ENCODE measurements at regions not wholly inside any gene's neighbourhood (a gene's known extent, or its start where the extent isn't known, plus 50 kb on each side); places are given as distances from the start of the nearest gene placed in this dataset.

- peaks cover 41 to 88% (median 81%) of the 10 kb centered on the region in 7 donors for H3K4me1 Mint-ChIP-seq
- H3K4me3 Mint-ChIP-seq: peak overlapping the region in 9 of 10 donors; percentile 21 to 82 (median 72)
- H3K36me3 Mint-ChIP-seq: peaks cover 0 to 21% (median 0%) of the 10 kb centered on the region in 5 donors
- no peaks in the 10 kb centered on the region for H3K36me3 ChIP-seq (ENCODE audit: control insufficient read depth in 2 of 3, insufficient read depth in 3 of 3, low read length in 3 of 3)
- H3K9me3 ChIP-seq (ENCODE audit: control insufficient read depth in 2 of 3, low read length in 3 of 3): no peaks in the 10 kb centered on the region
- H3K27me3 Mint-ChIP-seq: peaks cover 0 to 28% (median 0%) of the 10 kb centered on the region in 5 donors
- peaks cover 33 to 78% of the 10 kb centered on the region in 2 donors for H3K4me1 ChIP-seq (ENCODE audit: control insufficient read depth in 2 of 2, insufficient read depth in 2 of 2, low read length in 2 of 2)
- H3K27ac ChIP-seq (ENCODE audit: low read depth, low read length): peak overlapping the region; percentile 27
- POLR2A ChIA-PET: interaction anchor here (0.6 to 1.9 kb wide), 5 partner anchors 9 to 121 kb away, joined by 3 to 6 read pairs (median 4); partner anchors contain the start of gene TNRC6C
- H3K27me3 ChIP-seq (ENCODE audit: control insufficient read depth in 2 of 2, insufficient read depth in 2 of 2, low read length in 2 of 2): no peaks in the 10 kb centered on the region
- intact Hi-C loops (cut with micrococcal nuclease): loop anchor here in 1 of 2 donors (1.0 kb wide), 2 partner anchors 9 to 15 kb away; no protein-coding TSS in a partner anchor
- DNase-seq (no peak), ATAC-seq (no peak)
- CTCF ChIA-PET: interaction anchor here (1.2 kb wide), 1 partner anchor 10 kb away, joined by 4 read pairs; no protein-coding TSS in a partner anchor
- H3K27ac Mint-ChIP-seq: peak overlapping the region in 8 of 9 donors; percentile 64 to 95 (median 86)
- peaks cover 0 to 14% (median 0%) of the 10 kb centered on the region in 11 donors for H3K9me3 Mint-ChIP-seq
- no peak overlapping the region for H3K4me3 ChIP-seq (ENCODE audit: low read length)
These were observed 85.6 kb upstream of the TNRC6C start for GRCh38 chr17:77872714-77873499.

DNA sequence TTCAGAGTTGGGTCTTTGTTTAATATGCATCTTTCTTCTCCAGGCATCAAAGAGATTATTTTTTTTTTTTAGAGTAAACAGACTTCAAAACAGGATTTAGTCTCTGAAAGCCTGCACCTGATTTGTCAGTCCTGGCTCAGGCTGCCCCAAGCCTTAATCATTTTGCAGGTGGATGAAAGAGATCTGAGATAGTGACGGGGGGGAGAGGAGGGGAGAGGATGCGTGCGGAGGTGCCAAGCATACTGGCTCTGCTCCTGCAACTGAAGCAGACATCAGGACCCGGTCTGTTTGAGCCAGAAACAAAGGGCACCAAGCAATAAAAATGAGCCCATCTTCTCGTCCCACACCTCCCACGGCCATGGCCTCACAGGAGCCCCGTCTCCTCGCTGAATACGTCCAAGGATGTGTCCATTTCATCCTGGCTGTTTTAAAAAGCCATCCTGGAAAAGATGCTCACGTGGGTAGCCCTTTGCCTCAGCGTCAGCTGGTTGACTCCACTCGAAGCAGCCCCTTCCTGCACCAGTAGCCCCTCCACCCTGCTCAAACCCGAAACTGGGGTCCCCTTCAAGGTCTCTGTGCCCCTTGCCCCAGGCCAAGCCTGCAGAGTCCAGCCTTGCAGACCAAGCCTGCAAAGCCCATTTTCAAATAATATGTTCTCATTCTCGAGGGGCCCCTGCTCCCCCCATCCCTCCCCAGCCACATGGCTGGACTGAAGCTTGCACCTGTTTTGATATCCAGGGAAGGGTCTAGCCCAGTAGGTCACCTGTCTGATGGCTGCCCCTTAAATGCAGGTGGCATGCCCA, 84.8 kb upstream of the TNRC6C start:
- Histone ChIP-seq H3K9me3 (ENCODE audit: control insufficient read depth in 2 of 3, low read length in 3 of 3) (no peaks in the 10 kb centered on the region), H3K27ac (ENCODE audit: low read depth, low read length) (no peak overlapping the region), H3K4me3 (ENCODE audit: low read length) (no peak overlapping the region), H3K36me3 (ENCODE audit: control insufficient read depth in 2 of 3, insufficient read depth in 3 of 3, low read length in 3 of 3) (no peaks in the 10 kb centered on the region), H3K4me1 (ENCODE audit: control insufficient read depth in 2 of 2, insufficient read depth in 2 of 2, low read length in 2 of 2) (peaks cover 33 to 86% of the 10 kb centered on the region in 2 donors), H3K27me3 (ENCODE audit: control insufficient read depth in 2 of 2, insufficient read depth in 2 of 2, low read length in 2 of 2) (no peaks in the 10 kb centered on the region)
- H3K4me3 Mint-ChIP-seq: peak overlapping the region in 9 of 10 donors; percentile 21 to 82 (median 72)
- DNase-seq (peak in 5 of 9 donors; percentile 28 to 50 (median 36)), ATAC-seq (no peak)
- H3K27ac Mint-ChIP-seq: peak overlapping the region in 8 of 9 donors; percentile 36 to 95 (median 74)
- CTCF ChIA-PET: interaction anchor here (1.2 kb wide), 1 partner anchor 9 kb away, joined by 4 read pairs; no protein-coding TSS in a partner anchor
- intact Hi-C loops (cut with micrococcal nuclease): no loop called here
- H3K36me3 Mint-ChIP-seq: peaks cover 0 to 23% (median 0%) of the 10 kb centered on the region in 5 donors
- H3K4me1 Mint-ChIP-seq: peaks cover 44 to 92% (median 82%) of the 10 kb centered on the region in 7 donors
- peaks cover 0 to 14% (median 0%) of the 10 kb centered on the region in 11 donors for H3K9me3 Mint-ChIP-seq
- POLR2A ChIA-PET: interaction anchor here (1.9 kb wide), 1 partner anchor 11 kb away, joined by 5 read pairs; no protein-coding TSS in a partner anchor
- peaks cover 0 to 28% (median 0%) of the 10 kb centered on the region in 5 donors for H3K27me3 Mint-ChIP-seq

DNA sequence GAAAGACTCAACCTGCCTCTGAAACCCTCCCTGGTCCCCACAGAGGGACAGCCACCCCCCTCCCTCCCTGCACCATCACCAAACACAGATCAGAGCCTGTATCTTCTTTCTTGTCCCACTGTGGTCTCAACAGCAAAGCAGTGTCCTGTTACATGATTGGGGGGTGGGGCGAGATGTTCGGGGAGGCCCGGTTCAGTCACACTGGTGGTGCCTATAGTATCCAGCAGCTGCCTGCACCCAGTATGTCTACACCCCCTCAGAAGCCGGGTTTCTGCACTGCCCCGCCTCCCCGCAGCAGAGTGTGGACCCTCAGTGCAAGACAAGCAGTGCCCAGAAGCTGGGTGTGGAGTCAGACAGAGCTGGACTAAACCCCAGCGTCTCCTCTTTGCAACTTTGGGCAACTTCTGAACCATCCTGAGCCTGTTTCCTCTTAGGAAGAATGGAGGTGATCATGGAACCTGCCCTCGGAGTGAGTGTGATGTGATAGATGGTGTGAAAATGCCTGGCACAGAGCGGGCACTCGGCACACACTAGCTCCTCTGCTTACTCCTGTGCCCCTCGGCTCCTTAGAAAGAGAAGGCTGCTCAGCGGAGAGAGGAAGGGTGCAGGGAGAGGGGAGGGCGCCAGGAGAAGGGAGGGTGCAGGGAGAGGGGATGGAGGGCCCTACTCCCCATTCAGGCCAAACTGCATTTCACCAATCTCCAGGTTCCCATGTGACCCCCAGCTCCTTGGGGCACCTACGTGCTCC, 84.0 kb upstream of the TNRC6C start:
- Histone ChIP-seq H3K9me3 (ENCODE audit: control insufficient read depth in 2 of 3, low read length in 3 of 3) (no peaks in the 10 kb centered on the region), H3K36me3 (ENCODE audit: control insufficient read depth in 2 of 3, insufficient read depth in 3 of 3, low read length in 3 of 3) (no peaks in the 10 kb centered on the region), H3K4me3 (ENCODE audit: low read length) (no peak overlapping the region), H3K4me1 (ENCODE audit: control insufficient read depth in 2 of 2, insufficient read depth in 2 of 2, low read length in 2 of 2) (peaks cover 32 to 85% of the 10 kb centered on the region in 2 donors), H3K27ac (ENCODE audit: low read depth, low read length) (no peak overlapping the region), H3K27me3 (ENCODE audit: control insufficient read depth in 2 of 2, insufficient read depth in 2 of 2, low read length in 2 of 2) (no peaks in the 10 kb centered on the region)
- no peak for ATAC-seq
- Mint-ChIP-seq H3K27me3 (peaks cover 0 to 23% (median 0%) of the 10 kb centered on the region in 5 donors), H3K27ac (peak overlapping the region in 5 of 9 donors; percentile 32 to 87 (median 46)), H3K36me3 (peaks cover 0 to 23% (median 0%) of the 10 kb centered on the region in 5 donors), H3K4me1 (peaks cover 38 to 92% (median 81%) of the 10 kb centered on the region in 7 donors), H3K9me3 (peaks cover 0 to 14% (median 0%) of the 10 kb centered on the region in 11 donors), H3K4me3 (peak overlapping the region in 6 of 10 donors; percentile 5 to 82 (median 73))
- CTCF ChIA-PET: interaction anchor here (0.6 to 1.2 kb wide), 2 partner anchors 30 to 156 kb away, joined by 3 to 7 read pairs; no protein-coding TSS in a partner anchor
- DNase-seq: no peak
- intact Hi-C loops (cut with micrococcal nuclease): no loop called here
- POLR2A ChIA-PET: interaction anchor here (1.0 to 1.6 kb wide), 6 partner anchors 9 to 84 kb away, joined by 3 to 6 read pairs (median 4); partner anchors contain the start of gene TNRC6C

DNA sequence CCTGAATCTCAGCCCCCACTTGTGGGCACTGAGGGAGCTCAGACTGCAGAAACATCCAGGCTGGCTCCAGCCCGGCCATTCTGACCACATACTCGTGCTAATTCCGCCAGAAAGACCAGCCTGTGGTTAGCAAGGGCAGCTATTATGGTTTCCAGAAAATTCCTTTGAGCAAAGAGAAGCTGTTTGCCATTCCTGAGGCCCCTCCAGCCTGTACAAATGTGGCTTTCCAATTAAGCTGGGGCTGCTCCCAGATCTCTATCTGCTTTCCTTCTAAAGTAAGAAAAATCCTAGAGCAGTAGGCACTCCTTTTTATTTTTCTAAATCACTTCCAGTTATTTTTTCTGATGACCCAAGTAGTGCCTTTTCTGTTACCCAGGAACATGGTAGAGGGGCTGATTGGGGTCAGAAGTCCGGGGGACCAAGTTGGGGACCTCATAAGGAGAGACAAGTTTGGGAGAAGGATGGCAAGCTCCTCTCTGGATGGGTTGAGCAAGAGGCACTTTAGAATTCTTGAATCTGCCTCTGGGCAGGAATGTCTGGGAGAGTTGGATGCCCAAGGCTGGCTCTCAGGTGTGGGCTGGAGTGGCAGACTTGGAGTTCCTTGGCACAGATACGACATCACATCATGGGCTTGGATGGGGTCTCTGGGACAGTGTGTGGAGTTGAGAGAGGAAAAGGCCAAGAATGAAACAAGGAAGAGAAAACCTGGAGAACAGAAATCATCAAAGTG, 83.3 kb upstream of the TNRC6C start:
- ChIA-PET CTCF (interaction anchor here (0.6 to 1.2 kb wide), 2 partner anchors 31 to 156 kb away, joined by 3 to 7 read pairs; no protein-coding TSS in a partner anchor), POLR2A (interaction anchor here (0.7 to 4.0 kb wide), 8 partner anchors 8 to 83 kb away, joined by 3 to 32 read pairs (median 4); partner anchors contain the start of gene TNRC6C)
- ATAC-seq (no peak), DNase-seq (no peak)
- H3K36me3 Mint-ChIP-seq: peaks cover 0 to 23% (median 0%) of the 10 kb centered on the region in 5 donors
- intact Hi-C loops (cut with micrococcal nuclease): no loop called here
- peaks cover 34 to 93% (median 82%) of the 10 kb centered on the region in 7 donors for H3K4me1 Mint-ChIP-seq
- no peak overlapping the region for H3K27ac ChIP-seq (ENCODE audit: low read depth, low read length)
- H3K27me3 ChIP-seq (ENCODE audit: control insufficient read depth in 2 of 2, insufficient read depth in 2 of 2, low read length in 2 of 2): no peaks in the 10 kb centered on the region
- peak overlapping the region in 8 of 10 donors; percentile 9 to 82 (median 48) for H3K4me3 Mint-ChIP-seq
- H3K36me3 ChIP-seq (ENCODE audit: control insufficient read depth in 2 of 3, insufficient read depth in 3 of 3, low read length in 3 of 3): no peaks in the 10 kb centered on the region
- H3K27ac Mint-ChIP-seq: peak overlapping the region; percentile 14 to 89 (median 72)
- H3K9me3 ChIP-seq (ENCODE audit: control insufficient read depth in 2 of 3, low read length in 3 of 3): no peaks in the 10 kb centered on the region
- peaks cover 0 to 14% (median 0%) of the 10 kb centered on the region in 11 donors for H3K9me3 Mint-ChIP-seq
- H3K4me1 ChIP-seq (ENCODE audit: control insufficient read depth in 2 of 2, insufficient read depth in 2 of 2, low read length in 2 of 2): peaks cover 32 to 88% of the 10 kb centered on the region in 2 donors
- no peak overlapping the region for H3K4me3 ChIP-seq (ENCODE audit: low read length)
- peaks cover 0 to 17% (median 0%) of the 10 kb centered on the region in 5 donors for H3K27me3 Mint-ChIP-seq

DNA sequence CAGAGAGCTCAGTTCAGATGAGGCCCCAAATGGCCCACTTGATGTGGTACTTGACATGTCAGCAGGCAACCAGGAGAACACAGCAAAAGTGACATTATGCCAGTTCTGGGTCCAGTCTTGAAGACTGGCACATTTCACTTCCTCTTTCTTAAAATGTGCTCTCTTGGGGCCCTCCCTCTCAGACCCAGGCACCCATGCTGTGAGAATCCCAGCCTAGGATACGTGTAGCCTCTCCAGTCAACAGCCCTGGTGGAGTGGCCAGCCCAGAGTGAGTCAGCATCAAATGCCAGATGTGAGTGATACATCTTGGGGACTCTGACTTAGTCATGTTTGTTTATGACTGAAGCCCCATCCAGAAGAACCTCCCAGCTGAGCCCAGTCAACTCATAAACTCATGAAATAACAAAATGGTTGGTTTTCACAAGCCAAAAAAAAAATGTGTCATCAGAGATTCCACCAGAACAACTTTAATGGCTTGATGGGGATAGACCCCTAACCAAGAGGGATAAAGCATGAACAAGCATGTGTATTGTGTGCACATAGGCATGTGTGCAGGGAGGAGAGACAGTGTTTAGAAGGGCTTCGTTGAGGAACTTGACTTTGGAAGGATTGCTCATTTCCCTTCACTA, 82.5 kb upstream of the TNRC6C start:
- Mint-ChIP-seq H3K27ac (peak overlapping the region; percentile 14 to 89 (median 72)), H3K4me1 (peaks cover 42 to 100% (median 89%) of the 10 kb centered on the region in 7 donors), H3K9me3 (peaks cover 0 to 14% (median 0%) of the 10 kb centered on the region in 11 donors), H3K27me3 (peaks cover 0 to 17% (median 0%) of the 10 kb centered on the region in 5 donors), H3K36me3 (peaks cover 0 to 23% (median 0%) of the 10 kb centered on the region in 5 donors), H3K4me3 (peak overlapping the region in 7 of 10 donors; percentile 47 to 78 (median 48))
- Histone ChIP-seq H3K27me3 (ENCODE audit: control insufficient read depth in 2 of 2, insufficient read depth in 2 of 2, low read length in 2 of 2) (no peaks in the 10 kb centered on the region), H3K27ac (ENCODE audit: low read depth, low read length) (no peak overlapping the region), H3K9me3 (ENCODE audit: control insufficient read depth in 2 of 3, low read length in 3 of 3) (no peaks in the 10 kb centered on the region), H3K4me3 (ENCODE audit: low read length) (no peak overlapping the region), H3K36me3 (ENCODE audit: control insufficient read depth in 2 of 3, insufficient read depth in 3 of 3, low read length in 3 of 3) (no peaks in the 10 kb centered on the region), H3K4me1 (ENCODE audit: control insufficient read depth in 2 of 2, insufficient read depth in 2 of 2, low read length in 2 of 2) (peaks cover 38 to 95% of the 10 kb centered on the region in 2 donors)
- ChIA-PET CTCF (no interaction called here), POLR2A (interaction anchor here (0.7 to 4.0 kb wide), 4 partner anchors 9 to 82 kb away, joined by 3 to 32 read pairs (median 6); partner anchors contain the start of gene TNRC6C)
- intact Hi-C loops (cut with micrococcal nuclease): no loop called here
- ATAC-seq: peak; percentile 85
- no peak for DNase-seq
